Sigmoid colon (tissue), 6 donors: ENCODE measurements at regions not wholly inside any gene's neighbourhood (a gene's known extent, or its start where the extent isn't known, plus 50 kb on each side); places are given as distances from the start of the nearest gene placed in this dataset.
"Not testable (repeated sequence)": the region's sequence is repeated elsewhere in the genome, so short reads cannot be mapped to it uniquely, and the experiment has no call there.

Source experiments
- DNase-seq: peaks from one replicate; pipeline ENCODE4 v3.0.0-alpha.2; 2019
- H3K27ac ChIP-seq, 4 donors: fragments of 200-600 bp; sonication (generic); one replicate each; pipeline ENCODE4 v1.5.1; 2016 to 2019; ENCODE audit warnings: mild to moderate bottlenecking in 1 of 4
- H3K27me3 ChIP-seq, 3 donors: fragments of 200-600 bp; sonication (generic); one replicate each; pipeline ENCODE4 v1.5.1; 2019; ENCODE audit warnings: mild to moderate bottlenecking in 1 of 3
- H3K36me3 ChIP-seq, 4 donors: fragments of 200-600 bp; sonication (generic); one replicate each; pipeline ENCODE4 v1.5.1; 2016 to 2019
- H3K4me1 ChIP-seq, 4 donors: fragments of 200-600 bp; sonication (generic); one replicate each; pipeline ENCODE4 v1.5.1; 2017 to 2019
- H3K4me3 ChIP-seq, 4 donors: fragments of 200-600 bp; sonication (generic); one replicate each; pipeline ENCODE4 v1.5.1; 2017 to 2019; ENCODE audit warnings: mild to moderate bottlenecking in 2 of 4, moderate library complexity in 1 of 4
- H3K9me3 ChIP-seq, 4 donors: fragments of 200-600 bp in 3 of 4; sonication (generic) in 3 of 4; one replicate each; pipeline versions ENCODE4 v1.5.1 to v1.6.1; 2013 to 2019
- CTCF ChIP-seq, 4 experiments: fragments of 450-650 bp in 3 of 4; fragments of 200-600 bp in 1 of 4; IDR thresholded peaks; one replicate each; pipeline ENCODE4 v1.5.1; 2016 to 2019; ENCODE audit warnings: antibody characterized with exemption in 4 of 4, mild to moderate bottlenecking in 3 of 4, moderate library complexity in 2 of 4
- EP300 ChIP-seq, 4 donors: sonication (generic); formaldehyde crosslinking; IDR thresholded peaks; one replicate each; pipeline ENCODE4 v1.6.1; 2017; ENCODE audit warnings: antibody characterized with exemption in 4 of 4
- POLR2A ChIP-seq, 2 donors: fragments of 450-650 bp; IDR thresholded peaks; one replicate each; pipeline ENCODE4 v1.6.1; 2016; ENCODE audit warnings: antibody characterized with exemption in 2 of 2, mild to moderate bottlenecking in 2 of 2, moderate library complexity in 2 of 2
- POLR2AphosphoS5 ChIP-seq, 4 donors: sonication (generic); formaldehyde crosslinking; IDR thresholded peaks; one replicate each; pipeline ENCODE4 v1.6.1; 2017; ENCODE audit warnings: antibody characterized with exemption in 4 of 4
- WGBS, 2 donors: extraction: QIAGEN DNeasy Blood & Tissue Kit; methylation state at CpG; one replicate each; pipeline ENCODE4 v1.1.7; 2013; 5-methylcytosine and 5-hydroxymethylcytosine counted together
- intact Hi-C: fragments of 100-400 bp; cut with DNase I; formaldehyde crosslinking; loops from one replicate; pipeline ENCODE4 v1.15.1; 2023
- donor health status: healthy with polysubstance abuse.
- donor health status: healthy.

GRCh38 chr14:44453433-44454171 is 53.5 kb downstream of the FSCB start:
- Histone ChIP-seq H3K4me1 (no peaks in the 10 kb centered on the region), H3K27ac (no peak overlapping the region), H3K36me3 (no peaks in the 10 kb centered on the region), H3K9me3 (peaks cover 0 to 7% (median 6%) of the 10 kb centered on the region in 4 donors), H3K27me3 (no peaks in the 10 kb centered on the region), H3K4me3 (no peak overlapping the region)
- TF ChIP-seq POLR2AphosphoS5 (IDR thresholded peaks at IDR 0.05) (no peak), CTCF (IDR thresholded peaks at IDR 0.05) (no peak), POLR2A (IDR thresholded peaks at IDR 0.05) (no peak), EP300 (IDR thresholded peaks at IDR 0.05) (no peak)
- whole genome bisulfite sequencing, 2 donors = 86 to 90% methylated on average over 6 of the region's 6 CpGs
- intact Hi-C loops = no loop called here
- DNase-seq = no peak

DNA sequence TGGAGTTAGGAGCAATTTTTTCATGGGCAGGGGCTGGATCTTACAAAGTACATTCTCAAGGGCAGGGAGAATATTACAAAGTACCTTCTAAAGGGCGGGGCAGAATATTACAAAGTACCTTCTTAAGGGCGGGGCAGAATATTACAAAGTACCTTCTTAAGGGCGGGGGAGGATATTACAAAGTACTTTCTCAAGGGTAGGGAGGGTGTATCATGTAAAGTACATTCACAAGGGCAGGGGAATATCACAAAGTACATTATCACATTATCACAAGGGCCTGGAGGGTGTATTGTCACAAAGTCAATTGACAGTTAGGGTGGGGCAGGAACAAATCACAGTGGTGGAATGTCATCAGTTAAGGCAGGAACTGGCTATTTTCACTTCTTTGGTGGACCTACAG is 56.9 kb downstream of the FSCB start:
- H3K27me3 ChIP-seq, intact Hi-C loops, H3K27ac ChIP-seq, H3K9me3 ChIP-seq, DNase-seq, H3K4me1 ChIP-seq, H3K4me3 ChIP-seq, H3K36me3 ChIP-seq: not testable (repeated sequence)
- WGBS, 2 donors = 90 to 92% methylated on average over 3 of the region's 3 CpGs

DNA sequence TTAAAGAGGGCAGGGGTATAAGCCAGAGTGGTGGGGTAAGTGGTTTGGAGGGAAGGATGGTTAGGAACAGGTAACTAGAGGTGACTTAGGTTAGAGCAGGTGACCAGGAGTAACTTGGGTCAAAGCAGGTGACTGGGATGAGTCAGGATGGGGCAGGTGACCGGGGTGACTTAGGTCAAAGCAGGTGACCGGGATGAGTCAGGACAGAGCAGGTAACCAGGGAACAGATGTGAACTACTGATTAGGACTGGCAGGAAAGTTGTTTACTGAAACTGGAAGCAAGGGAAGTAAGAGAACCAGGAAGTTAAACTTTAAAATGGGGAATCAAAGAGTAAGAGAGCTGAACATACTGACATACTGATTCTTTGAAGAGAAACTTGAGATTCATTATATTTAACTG is 57.4 kb downstream of the FSCB start:
- H3K27ac ChIP-seq = no peak overlapping the region
- H3K9me3 ChIP-seq = peaks cover 0 to 2% (median 0%) of the 10 kb centered on the region in 4 donors
- intact Hi-C loops = no loop called here
- no peaks in the 10 kb centered on the region for H3K36me3 ChIP-seq
- no peak overlapping the region for H3K4me3 ChIP-seq
- 14 to 65% methylated on average over 2 of the region's 2 CpGs for WGBS, 2 donors
- no peaks in the 10 kb centered on the region for H3K4me1 ChIP-seq
- H3K27me3 ChIP-seq = no peaks in the 10 kb centered on the region
- TF ChIP-seq POLR2A (IDR thresholded peaks at IDR 0.05) = no peak
- TF ChIP-seq EP300 (IDR thresholded peaks at IDR 0.05) = no peak
- TF ChIP-seq POLR2AphosphoS5 (IDR thresholded peaks at IDR 0.05) = no peak
- TF ChIP-seq CTCF (IDR thresholded peaks at IDR 0.05) = no peak
- DNase-seq = no peak

GRCh38 chr14:44448951-44449358 is 58.1 kb downstream of the FSCB start:
- 16 to 62% methylated on average over 5 of the region's 5 CpGs for WGBS, 2 donors
- no peak overlapping the region for H3K27ac ChIP-seq
- intact Hi-C loops = no loop called here
- no peak for TF ChIP-seq EP300 (IDR thresholded peaks at IDR 0.05)
- no peak overlapping the region for H3K4me3 ChIP-seq
- no peaks in the 10 kb centered on the region for H3K4me1 ChIP-seq
- no peaks in the 10 kb centered on the region for H3K27me3 ChIP-seq
- peaks cover 0 to 2% (median 0%) of the 10 kb centered on the region in 4 donors for H3K9me3 ChIP-seq
- DNase-seq = no peak
- no peaks in the 10 kb centered on the region for H3K36me3 ChIP-seq

GRCh38 chr14:44446965-44447364 is 60.1 kb downstream of the FSCB start:
- intact Hi-C loops = no loop called here
- H3K9me3 ChIP-seq = peaks cover 0 to 2% (median 0%) of the 10 kb centered on the region in 4 donors
- WGBS, 2 donors = 71 to 72% methylated on average over 2 of the region's 2 CpGs
- H3K27me3 ChIP-seq = no peaks in the 10 kb centered on the region
- TF ChIP-seq CTCF (IDR thresholded peaks at IDR 0.05) (no peak), POLR2AphosphoS5 (IDR thresholded peaks at IDR 0.05) (no peak), POLR2A (IDR thresholded peaks at IDR 0.05) (no peak), EP300 (IDR thresholded peaks at IDR 0.05) (no peak)
- no peak for DNase-seq
- no peak overlapping the region for H3K4me3 ChIP-seq
- no peaks in the 10 kb centered on the region for H3K4me1 ChIP-seq
- H3K36me3 ChIP-seq = no peaks in the 10 kb centered on the region
- no peak overlapping the region for H3K27ac ChIP-seq

DNA sequence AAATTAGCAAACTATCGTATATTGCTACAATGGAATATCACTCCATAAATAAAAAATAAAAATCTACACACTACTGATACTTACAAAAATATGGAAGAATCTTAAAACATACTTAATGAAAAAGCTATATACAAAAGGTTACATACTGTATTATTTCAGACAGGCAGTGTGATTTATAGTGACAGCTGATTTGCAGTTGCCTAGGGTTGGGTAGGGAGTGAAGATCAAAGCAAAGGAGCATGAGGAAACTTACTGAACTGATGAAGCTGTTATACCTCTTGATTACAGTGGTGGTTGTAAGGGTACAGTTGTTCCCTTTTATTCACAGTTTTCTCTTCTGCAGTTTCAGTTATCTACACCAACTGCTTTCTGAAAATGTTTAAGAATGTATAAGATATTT is 62.6 kb downstream of the FSCB start:
- intact Hi-C loops = no loop called here
- WGBS, 2 donors = 83 to 90% methylated on average over 1 of the region's 1 CpG
- no peaks in the 10 kb centered on the region for H3K27me3 ChIP-seq
- no peaks in the 10 kb centered on the region for H3K36me3 ChIP-seq
- TF ChIP-seq POLR2A (IDR thresholded peaks at IDR 0.05) = no peak
- TF ChIP-seq EP300 (IDR thresholded peaks at IDR 0.05) = no peak
- TF ChIP-seq POLR2AphosphoS5 (IDR thresholded peaks at IDR 0.05) = no peak
- TF ChIP-seq CTCF (IDR thresholded peaks at IDR 0.05) = no peak
- no peak for DNase-seq
- no peak overlapping the region for H3K27ac ChIP-seq
- no peaks in the 10 kb centered on the region for H3K4me1 ChIP-seq
- no peak overlapping the region for H3K4me3 ChIP-seq
- H3K9me3 ChIP-seq = no peaks in the 10 kb centered on the region
